ENCODE measurements at regions not wholly inside any gene's neighbourhood (a gene's known extent, or its start where the extent isn't known, plus 50 kb on each side); places are given as distances from the start of the nearest gene placed in this dataset.
A peak's percentile ranks its signal among the peaks of the same experiment; 100 is the strongest.

DNA sequence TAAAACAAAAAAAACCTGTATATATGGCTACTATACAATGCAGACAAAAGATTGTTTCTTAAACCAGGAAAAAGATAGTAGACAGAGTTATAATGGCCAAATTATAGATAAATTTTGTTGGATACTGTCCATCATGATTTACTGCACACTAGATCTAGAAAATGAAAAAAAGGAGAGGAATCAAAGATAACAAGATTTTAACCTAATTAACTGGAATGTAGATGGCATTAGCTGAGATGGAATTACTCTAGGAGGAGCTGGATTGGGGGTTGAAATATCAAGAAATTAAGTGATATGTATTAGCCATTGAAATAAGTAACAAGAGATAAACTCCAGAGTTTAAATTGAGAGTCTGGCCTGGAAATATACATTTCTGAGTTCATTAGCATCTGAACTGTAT, 1489.1 kb downstream of the PLA2G4A start:
- DNase-seq (ENCODE audit: low read depth), result no peak

DNA sequence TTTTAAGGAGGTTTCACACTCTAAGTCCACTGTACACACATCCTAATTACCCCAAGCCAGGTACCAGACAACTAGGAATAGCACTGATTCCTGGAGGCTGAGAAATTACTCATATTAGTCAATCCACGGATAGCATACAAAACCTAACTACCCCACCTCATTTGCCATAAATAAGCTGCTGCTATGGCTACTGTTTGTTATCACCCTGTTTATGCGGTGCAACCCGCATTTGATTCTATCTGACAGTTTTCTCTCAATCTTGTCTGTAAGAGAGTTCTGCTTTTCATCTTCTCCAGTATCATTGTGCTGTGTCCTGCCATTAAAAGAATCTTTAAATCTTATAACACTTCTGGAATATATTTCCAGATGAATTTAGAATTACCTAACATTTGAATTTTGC, 1496.5 kb downstream of the PLA2G4A start:
- DNase-seq (ENCODE audit: low read depth), result no peak

DNA sequence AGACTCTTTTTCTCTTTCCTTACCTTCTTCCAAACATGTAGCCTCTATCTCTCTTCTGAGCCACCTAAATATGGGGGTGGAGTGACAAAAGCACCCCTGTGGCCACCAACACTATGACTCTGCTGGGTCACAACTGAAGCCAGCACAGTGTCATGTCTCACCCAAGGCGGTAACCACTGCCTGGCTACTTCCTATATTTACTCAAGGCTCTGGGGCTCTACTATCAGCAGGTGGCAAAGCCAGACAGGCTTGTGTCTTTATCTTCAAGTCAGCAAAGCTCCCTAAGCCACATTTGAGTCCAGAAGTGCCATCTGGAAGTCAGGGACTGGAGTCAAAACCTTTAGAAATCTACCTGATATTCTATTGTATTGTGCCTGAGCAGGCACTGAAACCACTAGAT, 1515.2 kb downstream of the PLA2G4A start:
- DNase-seq (ENCODE audit: low read depth), result no peak

DNA sequence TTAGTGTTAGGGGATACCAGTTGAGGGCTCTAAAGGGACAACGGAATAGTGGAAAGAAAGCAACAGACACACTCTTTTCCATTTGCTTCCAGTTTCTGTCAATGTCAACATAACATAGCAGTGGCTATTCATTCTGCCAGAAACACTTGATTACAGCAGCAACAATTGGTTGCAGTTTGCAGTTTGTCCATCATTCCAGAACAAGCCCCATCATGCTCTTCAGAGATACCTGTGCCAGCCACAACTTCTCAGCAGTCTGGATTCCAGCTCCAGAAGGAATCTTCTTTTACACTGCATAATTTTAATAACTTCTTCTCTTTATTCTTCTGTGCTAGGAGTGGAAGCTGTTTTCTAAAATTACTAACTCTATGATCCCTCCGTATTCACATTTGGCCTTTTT, 1521.4 kb downstream of the PLA2G4A start:
- DNase-seq (ENCODE audit: low read depth), result no peak

DNA sequence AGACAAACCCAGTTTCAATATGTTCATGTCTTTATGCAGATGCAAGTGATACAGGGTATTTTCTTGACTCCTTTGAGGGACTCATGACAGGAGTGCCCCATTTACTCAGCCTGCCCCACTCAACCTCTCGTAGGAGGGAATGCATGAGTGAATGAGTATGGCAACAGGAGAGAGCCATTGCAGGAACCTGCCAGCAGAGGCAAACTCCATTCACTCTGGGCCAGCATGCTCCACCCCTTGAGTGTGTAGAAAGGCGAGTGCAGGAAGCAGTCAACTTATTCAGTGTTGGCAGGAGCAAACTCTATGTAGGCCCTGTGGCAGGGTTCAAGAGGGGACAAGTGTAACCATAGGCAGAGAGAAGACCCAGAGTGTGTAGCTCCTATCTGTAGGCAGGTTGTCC, 1526.3 kb downstream of the PLA2G4A start:
- DNase-seq (ENCODE audit: low read depth), result no peak

DNA sequence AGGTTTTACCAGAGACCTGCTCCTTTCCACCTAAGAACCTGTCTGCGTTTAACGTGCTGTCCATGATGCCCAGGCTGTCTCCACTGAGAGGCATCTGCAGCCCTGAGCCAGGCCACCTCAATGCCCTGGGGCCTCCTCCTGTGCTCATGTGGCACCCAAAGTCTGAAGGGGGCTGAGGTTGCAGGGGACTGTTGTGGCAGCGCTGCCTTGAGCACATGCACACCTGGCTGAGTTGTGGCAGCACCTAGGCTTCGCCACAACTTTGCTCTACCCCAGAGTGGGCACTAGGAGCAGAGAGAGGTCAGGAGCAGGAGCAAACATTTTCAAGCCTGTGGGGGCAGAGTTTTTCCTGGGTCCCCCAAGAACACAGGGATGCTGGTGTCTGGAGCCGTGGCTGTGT, 1527.1 kb downstream of the PLA2G4A start:
- DNase-seq (ENCODE audit: low read depth), result no peak

DNA sequence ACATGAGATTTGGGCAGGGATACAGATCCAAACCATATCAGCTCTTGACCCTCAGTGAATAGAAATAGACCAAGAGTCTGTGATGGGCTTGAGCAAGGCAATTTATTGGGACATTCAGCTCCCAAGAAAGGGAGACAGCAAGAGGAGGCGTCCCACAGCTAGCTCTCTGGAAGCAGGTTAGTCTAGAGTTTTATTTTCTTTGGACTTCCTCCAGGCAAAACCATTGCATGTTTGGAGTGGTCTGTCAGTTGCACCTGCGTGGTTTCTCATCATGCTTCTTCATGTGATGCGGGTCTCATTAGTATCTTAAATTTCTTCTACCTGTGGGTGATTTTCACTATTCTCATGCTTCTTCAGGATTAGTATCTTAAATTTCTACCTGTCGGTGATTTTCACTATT, 1530.6 kb downstream of the PLA2G4A start:
- no peak for DNase-seq (ENCODE audit: low read depth)

DNA sequence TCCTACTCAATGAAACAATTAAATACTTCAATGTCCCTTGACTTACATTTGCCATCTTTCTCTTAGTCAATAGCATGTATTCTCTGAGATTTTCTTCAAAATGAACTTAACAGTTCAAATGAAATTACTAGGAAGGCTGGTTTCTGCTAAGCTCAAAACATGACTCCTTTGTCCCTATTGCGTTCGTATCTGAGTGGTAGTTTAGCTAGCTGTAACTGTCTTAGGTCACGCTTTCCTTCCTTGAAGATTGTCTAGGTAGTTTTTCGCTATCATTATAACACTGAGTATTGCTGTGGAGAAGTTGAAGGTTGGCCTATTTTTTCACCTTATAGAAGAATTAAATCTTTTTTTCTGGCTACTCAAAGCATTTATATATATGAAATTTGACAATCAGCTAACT, 1535.2 kb downstream of the PLA2G4A start:
- DNase-seq (ENCODE audit: low read depth), result no peak

DNA sequence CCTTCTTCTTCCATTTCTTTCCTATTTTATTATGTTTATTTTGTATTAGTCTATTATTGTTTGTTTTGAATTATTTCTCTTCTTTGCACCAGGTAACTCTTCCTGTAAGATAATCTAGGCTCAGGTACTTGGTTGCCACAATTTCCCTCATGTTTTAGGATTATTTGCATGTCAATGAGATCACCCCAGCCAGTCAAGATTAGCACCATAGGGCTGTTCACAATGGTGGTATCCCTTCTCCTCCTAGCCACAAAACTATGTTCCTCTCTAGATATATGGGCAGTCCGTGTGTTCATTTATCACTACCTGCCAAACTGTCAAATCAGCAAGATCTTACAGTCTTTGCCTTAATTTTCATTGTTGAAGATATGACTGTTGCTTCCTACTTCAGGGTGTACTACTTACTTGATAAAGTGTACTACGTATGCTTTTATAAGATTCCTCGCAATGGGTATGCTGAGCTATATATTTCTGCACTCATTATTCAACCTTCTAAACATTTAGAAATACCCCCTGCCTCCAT, 1536.2 kb downstream of the PLA2G4A start:
- DNase-seq (ENCODE audit: low read depth), result no peak

GRCh38 chr1:188365874-188366273, 1537.1 kb downstream of the PLA2G4A start:
- no peak for DNase-seq (ENCODE audit: low read depth)

DNA sequence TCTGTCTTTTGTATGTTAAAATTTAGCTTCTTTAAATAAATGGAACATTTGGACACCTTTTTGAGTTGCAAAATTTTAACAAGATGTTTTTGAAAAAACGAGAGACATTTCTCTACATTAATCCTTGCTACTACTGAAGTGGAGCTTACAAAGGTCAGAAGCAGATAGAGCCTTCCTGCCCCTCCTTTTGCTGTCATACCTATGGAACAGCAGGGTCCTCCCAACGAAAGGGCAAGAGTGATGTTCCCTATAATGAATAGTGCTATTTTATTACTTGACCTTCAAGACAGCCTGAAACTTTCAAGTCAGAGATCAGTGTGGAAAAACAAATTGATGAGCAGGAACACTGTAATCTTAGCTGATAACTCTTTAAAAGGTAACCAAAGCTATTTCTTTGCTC, 1538.9 kb downstream of the PLA2G4A start:
- DNase-seq (ENCODE audit: low read depth), result no peak

DNA sequence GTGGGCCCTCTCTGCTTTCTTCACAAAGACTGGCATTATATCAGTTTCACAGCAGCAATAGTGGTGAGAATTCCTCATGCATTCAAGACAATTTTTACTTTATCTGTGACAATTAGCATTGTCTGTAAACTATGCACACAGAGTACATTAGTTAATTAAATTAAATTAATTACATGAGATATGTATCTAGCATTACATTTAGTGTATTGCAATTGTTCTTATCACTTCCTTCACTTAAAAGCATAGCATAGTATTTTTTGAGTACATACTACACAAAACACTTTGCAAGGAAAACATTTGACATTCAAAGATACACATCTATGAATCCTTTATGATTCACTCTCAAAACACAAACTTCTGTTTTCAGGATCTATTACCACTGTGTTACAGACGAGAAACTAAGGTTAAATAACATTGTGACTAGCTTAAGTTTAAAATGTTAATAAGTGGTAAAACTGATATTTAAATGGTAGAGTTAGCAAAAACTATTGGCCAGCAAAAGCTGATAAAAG, 1542.6 kb downstream of the PLA2G4A start:
- no peak for DNase-seq (ENCODE audit: low read depth)

DNA sequence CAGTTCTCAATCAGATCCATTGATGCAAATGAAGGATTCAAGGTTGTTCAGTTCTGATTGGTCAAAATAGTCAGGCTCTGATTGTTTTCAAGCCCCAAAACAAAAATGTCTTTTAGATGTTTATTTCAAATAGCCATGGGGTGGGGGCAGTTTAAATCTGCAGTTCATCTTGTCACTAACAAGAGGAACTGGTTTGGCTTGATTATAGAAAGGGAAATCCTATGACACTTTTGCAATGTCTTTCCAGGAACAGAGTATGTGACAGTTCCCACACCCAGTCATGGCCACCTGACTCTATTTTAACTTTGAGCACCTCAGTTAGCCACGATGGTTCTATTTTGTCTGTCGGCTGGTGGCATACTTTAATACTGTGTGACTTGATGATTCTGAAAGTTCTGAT, 1544.1 kb downstream of the PLA2G4A start:
- no peak for DNase-seq (ENCODE audit: low read depth)

DNA sequence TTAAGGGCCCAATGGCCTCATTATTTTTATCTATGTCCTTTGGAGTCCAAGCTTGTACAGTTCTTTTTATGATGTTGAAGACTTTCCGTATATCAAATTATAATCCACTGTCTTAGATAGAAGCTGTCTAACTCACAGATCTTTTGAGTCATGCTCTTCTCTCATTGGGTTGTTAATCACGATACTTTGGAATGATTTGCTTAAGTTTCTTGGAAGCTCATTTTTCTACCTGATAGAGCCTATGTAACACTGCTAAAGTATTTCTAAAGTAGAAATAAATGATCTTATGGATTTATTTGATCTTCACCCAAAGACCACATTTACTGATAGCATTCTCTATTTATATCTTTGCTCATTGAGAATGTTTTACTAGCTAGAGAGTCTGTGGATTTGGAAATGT, 1554.1 kb downstream of the PLA2G4A start:
- DNase-seq (ENCODE audit: low read depth), result no peak

DNA sequence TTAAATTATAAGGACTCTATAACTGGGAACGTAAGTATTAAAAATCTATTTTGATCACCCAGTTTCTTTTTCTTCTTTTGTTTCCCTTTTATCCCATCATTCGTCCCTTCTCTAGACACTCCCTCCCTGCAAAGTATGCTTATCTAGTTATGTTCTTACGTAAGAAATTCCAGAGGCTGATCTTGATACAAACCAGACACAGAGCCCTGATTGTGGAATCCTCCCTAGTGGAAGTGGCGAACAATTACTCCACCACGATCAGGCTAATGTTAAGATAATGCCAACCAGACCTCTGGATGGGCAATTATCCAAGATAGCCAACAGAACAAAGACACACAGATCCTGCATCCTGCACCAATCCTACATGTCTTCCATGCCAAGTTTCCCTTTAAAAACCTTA, 1557.4 kb downstream of the PLA2G4A start:
- DNase-seq (ENCODE audit: low read depth), result peak; percentile 7

- no peak for DNase-seq (ENCODE audit: low read depth)
Measured at GRCh38 chr1:188386666-188387065, 1557.9 kb downstream of the PLA2G4A start.

GRCh38 chr1:188394677-188395076, 1565.9 kb downstream of the PLA2G4A start:
- DNase-seq (ENCODE audit: low read depth), result no peak

DNA sequence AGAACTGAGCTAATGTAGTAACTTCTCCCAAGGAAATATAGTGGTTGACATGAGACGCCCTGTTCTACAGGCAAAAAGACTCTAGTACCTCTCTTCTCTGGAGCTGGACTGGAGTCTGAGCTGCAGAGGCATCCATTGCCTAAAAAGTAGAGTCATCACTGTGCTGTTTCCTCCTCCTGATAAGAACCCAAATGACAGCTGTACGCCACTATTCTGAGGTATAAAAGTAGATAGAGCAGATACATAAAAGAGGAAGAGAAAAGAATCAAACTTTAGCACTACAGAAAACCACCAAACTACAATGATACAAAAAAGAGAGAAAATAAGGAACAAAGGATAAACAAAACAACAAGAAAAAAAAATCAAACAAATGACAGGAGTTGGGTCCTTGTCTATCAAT, 1568.8 kb downstream of the PLA2G4A start:
- no peak for DNase-seq (ENCODE audit: low read depth)

GRCh38 chr1:188402986-188403385, 1574.2 kb downstream of the PLA2G4A start:
- DNase-seq (ENCODE audit: low read depth), result no peak

- DNase-seq (ENCODE audit: low read depth), result no peak
Measured at GRCh38 chr1:188406636-188407035, 1577.9 kb downstream of the PLA2G4A start.

DNA sequence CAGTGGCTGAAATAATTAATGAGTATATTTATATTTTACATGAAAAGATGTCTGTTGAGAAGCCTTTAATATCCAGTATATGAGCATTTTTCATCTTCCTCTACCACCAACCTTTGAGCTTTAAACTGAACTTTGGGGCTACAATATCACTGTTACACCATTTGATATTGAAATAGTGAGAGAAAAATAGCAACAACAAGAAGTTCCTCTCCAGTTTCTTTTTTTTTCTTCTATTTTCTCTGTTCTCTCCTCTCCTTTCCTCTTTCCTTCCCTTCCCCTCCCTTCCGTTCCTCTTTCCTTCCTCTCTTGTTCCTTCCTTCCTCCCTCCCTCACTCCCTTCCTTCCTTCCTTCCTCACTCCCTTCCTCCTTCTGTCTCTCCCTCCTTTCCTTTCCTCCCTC, 1591.4 kb downstream of the PLA2G4A start:
- no peak for DNase-seq (ENCODE audit: low read depth)

DNA sequence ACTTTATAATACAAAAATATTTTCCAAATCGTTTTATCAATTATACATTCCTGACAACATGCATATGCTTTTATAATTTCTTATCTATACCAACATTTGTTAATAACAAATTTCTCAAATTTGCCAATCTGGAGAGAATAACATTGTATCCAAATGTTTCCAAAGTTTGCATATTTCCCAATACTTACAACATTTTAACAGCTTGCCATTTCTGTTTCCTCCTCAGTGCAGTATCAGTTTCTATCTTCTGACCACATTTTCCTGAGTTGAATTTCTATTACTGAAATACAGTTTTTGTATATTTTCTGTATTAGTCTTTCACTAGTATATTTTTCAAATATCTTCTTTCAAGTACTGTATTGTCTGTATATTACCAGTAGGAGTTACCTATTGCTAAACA, 1594.3 kb downstream of the PLA2G4A start:
- no peak for DNase-seq (ENCODE audit: low read depth)

GRCh38 chr1:188424176-188424575, 1595.4 kb downstream of the PLA2G4A start:
- no peak for DNase-seq (ENCODE audit: low read depth)

DNA sequence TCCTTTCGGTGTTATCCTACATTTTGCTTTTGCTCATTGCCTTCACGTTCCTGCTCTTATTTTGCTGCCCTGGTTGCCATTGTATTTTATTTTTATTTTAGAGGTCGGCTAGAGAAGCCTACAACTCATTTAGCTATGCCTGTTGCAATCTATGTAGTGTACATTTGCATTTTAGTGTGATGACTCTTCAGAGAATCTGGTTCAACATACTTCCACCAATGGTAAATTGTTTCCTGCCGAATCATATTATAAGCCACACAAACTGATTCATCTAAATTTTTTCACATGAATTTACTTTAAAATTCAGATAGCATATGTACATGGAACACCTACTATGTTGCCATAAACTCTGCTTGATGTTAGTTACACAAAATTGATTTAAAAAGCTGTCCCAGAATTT, 1596.9 kb downstream of the PLA2G4A start:
- DNase-seq (ENCODE audit: low read depth), result peak; percentile 91

- peak; percentile 15 for DNase-seq (ENCODE audit: low read depth)
Measured at GRCh38 chr1:188426561-188426960, 1597.8 kb downstream of the PLA2G4A start.

All from iris pigment epithelial cell (primary cell).